Stomach (tissue), 4 donors: ENCODE measurements at regions not wholly inside any gene's neighbourhood (a gene's known extent, or its start where the extent isn't known, plus 50 kb on each side); places are given as distances from the start of the nearest gene placed in this dataset.

ENCODE experiments used
- POLR2A ChIP-seq, 4 donors: fragments of 450-650 bp; IDR thresholded peaks; one replicate each; pipeline ENCODE4 v1.6.1; 2016; ENCODE audit warnings: antibody characterized with exemption in 4 of 4, control low read depth in 2 of 4, mild to moderate bottlenecking in 1 of 4, moderate library complexity in 1 of 4
- TF ChIP-seq, protein P1 (sequence below), 7 experiments: fragments of 450-650 bp in 4 of 7; fragments of 200-600 bp in 3 of 7; sonication (generic) in 3 of 7; IDR thresholded peaks; one replicate each; pipeline ENCODE4 v1.5.1; 2016 to 2019; ENCODE audit warnings: antibody characterized with exemption in 7 of 7, control low read depth in 2 of 7, mild to moderate bottlenecking in 1 of 7

GRCh38 chr11:87602776-87603175 lies 565.0 kb downstream of the TMEM135 start:
- TF ChIP-seq, protein P1, sequence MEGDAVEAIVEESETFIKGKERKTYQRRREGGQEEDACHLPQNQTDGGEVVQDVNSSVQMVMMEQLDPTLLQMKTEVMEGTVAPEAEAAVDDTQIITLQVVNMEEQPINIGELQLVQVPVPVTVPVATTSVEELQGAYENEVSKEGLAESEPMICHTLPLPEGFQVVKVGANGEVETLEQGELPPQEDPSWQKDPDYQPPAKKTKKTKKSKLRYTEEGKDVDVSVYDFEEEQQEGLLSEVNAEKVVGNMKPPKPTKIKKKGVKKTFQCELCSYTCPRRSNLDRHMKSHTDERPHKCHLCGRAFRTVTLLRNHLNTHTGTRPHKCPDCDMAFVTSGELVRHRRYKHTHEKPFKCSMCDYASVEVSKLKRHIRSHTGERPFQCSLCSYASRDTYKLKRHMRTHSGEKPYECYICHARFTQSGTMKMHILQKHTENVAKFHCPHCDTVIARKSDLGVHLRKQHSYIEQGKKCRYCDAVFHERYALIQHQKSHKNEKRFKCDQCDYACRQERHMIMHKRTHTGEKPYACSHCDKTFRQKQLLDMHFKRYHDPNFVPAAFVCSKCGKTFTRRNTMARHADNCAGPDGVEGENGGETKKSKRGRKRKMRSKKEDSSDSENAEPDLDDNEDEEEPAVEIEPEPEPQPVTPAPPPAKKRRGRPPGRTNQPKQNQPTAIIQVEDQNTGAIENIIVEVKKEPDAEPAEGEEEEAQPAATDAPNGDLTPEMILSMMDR (IDR thresholded peaks at IDR 0.05): no peak
- TF ChIP-seq POLR2A (IDR thresholded peaks at IDR 0.05): no peak
